Naive thymus-derived CD8-positive, alpha-beta T cell (primary cell): ENCODE measurements at regions not wholly inside any gene's neighbourhood (a gene's known extent, or its start where the extent isn't known, plus 50 kb on each side); places are given as distances from the start of the nearest gene placed in this dataset.
"Not testable (repeated sequence)": the region's sequence is repeated elsewhere in the genome, so short reads cannot be mapped to it uniquely, and the experiment has no call there.

ENCODE experiments used
- ATAC-seq, 2 donors: fragments of 150-1000 bp; cut with Tn5 transposase in 1 of 2; sonication (Bioruptor Pico), chemical (Tn5 transposase) in 1 of 2; 1 replicate in 1 of 2; 2 replicates in 1 of 2; pipeline ENCODE4 v1.10.0; 2021; ENCODE audit warnings: mild to moderate bottlenecking in 2 of 2, moderate library complexity in 2 of 2
- POLR2A ChIA-PET: fragments of 350-600 bp; sonication (Branson Sonifier 250); formaldehyde crosslinking; loops from one replicate; lab custom pipeline; 2021; ENCODE audit warnings: antibody characterized with exemption; lab: Charles Lee
- DNase-seq, 10 donors: peaks; one replicate each; pipeline versions ENCODE4 v3.0.0 to v3.0.0-alpha.2; 2020 to 2022
- H3K27ac Mint-ChIP-seq, 10 donors: one replicate each; pipeline ENCODE4 v1.8.0; 2020 to 2022; ENCODE audit warnings: mild to moderate bottlenecking in 10 of 10, mixed read lengths in 10 of 10, moderate library complexity in 4 of 10, inconsistent platforms in 1 of 10
- H3K27me3 Mint-ChIP-seq, 5 donors: one replicate each; pipeline ENCODE4 v1.8.0; 2021 to 2022; ENCODE audit warnings: mixed read lengths in 5 of 5
- H3K36me3 Mint-ChIP-seq, 3 donors: one replicate each; pipeline ENCODE4 v1.8.0; 2020 to 2022; ENCODE audit warnings: mixed read lengths in 3 of 3, mild to moderate bottlenecking in 2 of 3, inconsistent platforms in 1 of 3
- H3K4me1 Mint-ChIP-seq, 4 donors: one replicate each; pipeline ENCODE4 v1.8.0; 2021 to 2022; ENCODE audit warnings: mixed read lengths in 4 of 4
- H3K4me3 Mint-ChIP-seq, 10 donors: one replicate each; pipeline ENCODE4 v1.8.0; 2020 to 2022; ENCODE audit warnings: mild to moderate bottlenecking in 10 of 10, mixed read lengths in 10 of 10, moderate library complexity in 6 of 10, inconsistent platforms in 1 of 10
- H3K9me3 Mint-ChIP-seq, 9 donors: one replicate each; pipeline ENCODE4 v1.8.0; 2020 to 2022; ENCODE audit warnings: mixed read lengths in 9 of 9, mild to moderate bottlenecking in 3 of 9, inconsistent platforms in 1 of 9, moderate library complexity in 1 of 9

- H3K36me3 Mint-ChIP-seq, H3K4me3 Mint-ChIP-seq, POLR2A ChIA-PET, H3K9me3 Mint-ChIP-seq, ATAC-seq, H3K27ac Mint-ChIP-seq, H3K4me1 Mint-ChIP-seq, DNase-seq: not testable (repeated sequence)
- peaks cover 0 to 10% (median 0%) of the 10 kb centered on the region in 5 donors for H3K27me3 Mint-ChIP-seq
These were observed 123.9 kb downstream of the MREG start for GRCh38 chr2:215889240-215889969.

GRCh38 chr2:215888680-215889079 is 124.7 kb downstream of the MREG start:
- Mint-ChIP-seq H3K27me3 (peaks cover 0 to 10% (median 0%) of the 10 kb centered on the region in 5 donors), H3K4me1 (no peaks in the 10 kb centered on the region), H3K4me3 (no peak overlapping the region), H3K9me3 (peaks cover 0 to 4% (median 0%) of the 10 kb centered on the region in 9 donors), H3K36me3 (no peaks in the 10 kb centered on the region), H3K27ac (no peak overlapping the region)
- no peak for ATAC-seq
- POLR2A ChIA-PET = no interaction called here
- no peak for DNase-seq

GRCh38 chr2:215887303-215887702 is 126.0 kb downstream of the MREG start:
- no peak overlapping the region for H3K27ac Mint-ChIP-seq
- H3K36me3 Mint-ChIP-seq = no peaks in the 10 kb centered on the region
- POLR2A ChIA-PET = no interaction called here
- peak overlapping the region in 1 of 10 donors; percentile 8 for H3K4me3 Mint-ChIP-seq
- ATAC-seq (no peak), DNase-seq (no peak)
- H3K9me3 Mint-ChIP-seq = peaks cover 0 to 4% (median 0%) of the 10 kb centered on the region in 9 donors
- H3K27me3 Mint-ChIP-seq = peaks cover 0 to 10% (median 0%) of the 10 kb centered on the region in 5 donors
- no peaks in the 10 kb centered on the region for H3K4me1 Mint-ChIP-seq

GRCh38 chr2:215886022-215886421 is 127.3 kb downstream of the MREG start:
- no peak overlapping the region for H3K4me3 Mint-ChIP-seq
- H3K27ac Mint-ChIP-seq = no peak overlapping the region
- H3K36me3 Mint-ChIP-seq = peaks cover 0 to 1% (median 0%) of the 10 kb centered on the region in 3 donors
- H3K4me1 Mint-ChIP-seq = no peaks in the 10 kb centered on the region
- DNase-seq = no peak
- peaks cover 0 to 13% (median 0%) of the 10 kb centered on the region in 5 donors for H3K27me3 Mint-ChIP-seq
- no peak for ATAC-seq
- POLR2A ChIA-PET = no interaction called here
- H3K9me3 Mint-ChIP-seq = peaks cover 0 to 4% (median 0%) of the 10 kb centered on the region in 9 donors

GRCh38 chr2:215885536-215885935 is 127.8 kb downstream of the MREG start:
- Mint-ChIP-seq H3K4me1 (no peaks in the 10 kb centered on the region), H3K4me3 (no peak overlapping the region), H3K36me3 (peaks cover 0 to 1% (median 0%) of the 10 kb centered on the region in 3 donors), H3K9me3 (peaks cover 0 to 4% (median 0%) of the 10 kb centered on the region in 9 donors), H3K27ac (peak overlapping the region in 1 of 10 donors; percentile 4), H3K27me3 (peaks cover 0 to 13% (median 0%) of the 10 kb centered on the region in 5 donors)
- ATAC-seq (no peak), DNase-seq (no peak)
- POLR2A ChIA-PET = no interaction called here

- ATAC-seq (no peak), DNase-seq (no peak)
- H3K27ac Mint-ChIP-seq = no peak overlapping the region
- no peaks in the 10 kb centered on the region for H3K4me1 Mint-ChIP-seq
- POLR2A ChIA-PET = no interaction called here
- H3K36me3 Mint-ChIP-seq = peaks cover 0 to 1% (median 0%) of the 10 kb centered on the region in 3 donors
- peaks cover 0 to 4% (median 0%) of the 10 kb centered on the region in 9 donors for H3K9me3 Mint-ChIP-seq
- peaks cover 0 to 12% (median 0%) of the 10 kb centered on the region in 5 donors for H3K27me3 Mint-ChIP-seq
- no peak overlapping the region for H3K4me3 Mint-ChIP-seq
These were observed 128.8 kb downstream of the MREG start for GRCh38 chr2:215884451-215885087.

GRCh38 chr2:215883799-215884198 is 129.6 kb downstream of the MREG start:
- no peak for DNase-seq
- no peak overlapping the region for H3K27ac Mint-ChIP-seq
- no peaks in the 10 kb centered on the region for H3K4me1 Mint-ChIP-seq
- peaks cover 0 to 10% (median 0%) of the 10 kb centered on the region in 5 donors for H3K27me3 Mint-ChIP-seq
- no peak for ATAC-seq
- no peaks in the 10 kb centered on the region for H3K9me3 Mint-ChIP-seq
- H3K36me3 Mint-ChIP-seq = peaks cover 0 to 1% (median 0%) of the 10 kb centered on the region in 3 donors
- POLR2A ChIA-PET = no interaction called here
- H3K4me3 Mint-ChIP-seq = no peak overlapping the region

- Mint-ChIP-seq H3K4me1 (no peaks in the 10 kb centered on the region), H3K27ac (no peak overlapping the region), H3K36me3 (peaks cover 0 to 1% (median 0%) of the 10 kb centered on the region in 3 donors), H3K4me3 (no peak overlapping the region), H3K9me3 (no peaks in the 10 kb centered on the region), H3K27me3 (peaks cover 0 to 10% (median 2%) of the 10 kb centered on the region in 5 donors)
- no peak for ATAC-seq
- POLR2A ChIA-PET = interaction anchor here (0.6 kb wide), 1 partner anchor 76 kb away, joined by 4 read pairs; no protein-coding TSS in a partner anchor
- no peak for DNase-seq
These were observed 130.7 kb downstream of the MREG start for GRCh38 chr2:215882689-215883088.

- Mint-ChIP-seq H3K4me3 (no peak overlapping the region), H3K27me3 (peaks cover 0 to 10% (median 4%) of the 10 kb centered on the region in 5 donors), H3K36me3 (peaks cover 0 to 1% (median 0%) of the 10 kb centered on the region in 3 donors), H3K4me1 (no peaks in the 10 kb centered on the region), H3K27ac (peak overlapping the region in 1 of 10 donors; percentile 50), H3K9me3 (no peaks in the 10 kb centered on the region)
- ATAC-seq (no peak), DNase-seq (no peak)
- POLR2A ChIA-PET = no interaction called here
These were observed 131.8 kb downstream of the MREG start for GRCh38 chr2:215881582-215881981.

GRCh38 chr2:215880970-215881369 is 132.4 kb downstream of the MREG start:
- ATAC-seq (no peak), DNase-seq (no peak)
- Mint-ChIP-seq H3K4me1 (no peaks in the 10 kb centered on the region), H3K27me3 (peaks cover 0 to 10% (median 4%) of the 10 kb centered on the region in 5 donors), H3K9me3 (no peaks in the 10 kb centered on the region), H3K27ac (no peak overlapping the region), H3K36me3 (peaks cover 0 to 1% (median 0%) of the 10 kb centered on the region in 3 donors), H3K4me3 (no peak overlapping the region)
- POLR2A ChIA-PET = no interaction called here

GRCh38 chr2:215879977-215880940 is 133.1 kb downstream of the MREG start:
- no peaks in the 10 kb centered on the region for H3K4me1 Mint-ChIP-seq
- H3K36me3 Mint-ChIP-seq = peaks cover 0 to 1% (median 0%) of the 10 kb centered on the region in 3 donors
- ATAC-seq (no peak), DNase-seq (no peak)
- no peak overlapping the region for H3K4me3 Mint-ChIP-seq
- no peak overlapping the region for H3K27ac Mint-ChIP-seq
- H3K9me3 Mint-ChIP-seq = no peaks in the 10 kb centered on the region
- peaks cover 0 to 14% (median 4%) of the 10 kb centered on the region in 5 donors for H3K27me3 Mint-ChIP-seq
- POLR2A ChIA-PET = no interaction called here

- Mint-ChIP-seq H3K27me3 (peaks cover 0 to 18% (median 4%) of the 10 kb centered on the region in 5 donors), H3K9me3 (no peaks in the 10 kb centered on the region), H3K4me3 (no peak overlapping the region), H3K36me3 (peaks cover 0 to 1% (median 0%) of the 10 kb centered on the region in 3 donors), H3K27ac (no peak overlapping the region), H3K4me1 (no peaks in the 10 kb centered on the region)
- DNase-seq (no peak), ATAC-seq (no peak)
- POLR2A ChIA-PET = no interaction called here
These were observed 134.0 kb downstream of the MREG start for GRCh38 chr2:215879331-215879730.
